ENCODE measurements at regions not wholly inside any gene's neighbourhood (a gene's known extent, or its start where the extent isn't known, plus 50 kb on each side); places are given as distances from the start of the nearest gene placed in this dataset.

- TF ChIP-seq ZNF407 (CRISPR knock-in tag; IDR thresholded peaks at IDR 0.05; ENCODE audit: not compliant biosample characterization): no peak
- TF ChIP-seq HNF1A (IDR thresholded peaks at IDR 0.05; ENCODE audit: low read depth): no peak
- no peak for TF ChIP-seq HNF1A (CRISPR knock-in tag; IDR thresholded peaks at IDR 0.05; ENCODE audit: borderline replicate concordance)
- no peak for TF ChIP-seq ZSCAN22 (CRISPR knock-in tag; IDR thresholded peaks at IDR 0.05)
- no peak for TF ChIP-seq ZMAT3 (CRISPR knock-in tag; conservative IDR thresholded peaks at IDR 0.05)
- no peak for TF ChIP-seq ZNF263 (CRISPR knock-in tag; IDR thresholded peaks at IDR 0.05)
- TF ChIP-seq HMG20B (CRISPR knock-in tag; conservative IDR thresholded peaks at IDR 0.05): no peak
- no peak for TF ChIP-seq SMARCE1 (IDR thresholded peaks at IDR 0.05; ENCODE audit: borderline replicate concordance)
Observed at GRCh38 chr1:238778113-238778512, 608.3 kb upstream of the CHRM3 start (continued).
